ENCODE measurements at regions not wholly inside any gene's neighbourhood (a gene's known extent, or its start where the extent isn't known, plus 50 kb on each side); places are given as distances from the start of the nearest gene placed in this dataset.

DNA sequence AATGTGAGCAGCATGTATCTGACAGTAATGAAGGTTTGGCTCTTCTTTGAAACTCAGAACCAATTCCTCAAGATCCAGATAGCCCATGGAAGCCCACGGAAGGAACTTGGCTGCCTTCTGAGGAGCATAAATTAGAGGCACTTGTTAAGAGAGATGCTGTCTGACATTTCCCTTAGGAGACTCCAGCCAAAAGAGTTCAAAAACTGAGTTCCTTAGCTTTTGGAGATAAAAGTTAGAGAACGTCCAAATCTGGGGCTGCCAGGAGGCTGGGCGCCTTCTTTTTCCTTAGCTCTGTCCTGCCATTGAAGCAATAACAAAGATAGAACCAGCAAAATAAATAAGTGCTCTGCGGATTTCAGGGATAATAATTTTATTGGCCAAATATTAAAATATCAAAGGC lies 439.6 kb upstream of the USP24 start:
- intact Hi-C loops (cut with DNase I) = no loop called here
- WGBS (ENCODE audit: insufficient coverage, low coverage, low lambda C conversion rate, missing lambda C conversion rate) = 43% methylated on average over 4 of the region's 4 CpGs
- H3K9me3 ChIP-seq = no peaks in the 10 kb centered on the region
- DNase-seq = no peak
- no peak for ATAC-seq
- no peaks in the 10 kb centered on the region for H3K4me1 ChIP-seq
- TF ChIP-seq, protein P1, sequence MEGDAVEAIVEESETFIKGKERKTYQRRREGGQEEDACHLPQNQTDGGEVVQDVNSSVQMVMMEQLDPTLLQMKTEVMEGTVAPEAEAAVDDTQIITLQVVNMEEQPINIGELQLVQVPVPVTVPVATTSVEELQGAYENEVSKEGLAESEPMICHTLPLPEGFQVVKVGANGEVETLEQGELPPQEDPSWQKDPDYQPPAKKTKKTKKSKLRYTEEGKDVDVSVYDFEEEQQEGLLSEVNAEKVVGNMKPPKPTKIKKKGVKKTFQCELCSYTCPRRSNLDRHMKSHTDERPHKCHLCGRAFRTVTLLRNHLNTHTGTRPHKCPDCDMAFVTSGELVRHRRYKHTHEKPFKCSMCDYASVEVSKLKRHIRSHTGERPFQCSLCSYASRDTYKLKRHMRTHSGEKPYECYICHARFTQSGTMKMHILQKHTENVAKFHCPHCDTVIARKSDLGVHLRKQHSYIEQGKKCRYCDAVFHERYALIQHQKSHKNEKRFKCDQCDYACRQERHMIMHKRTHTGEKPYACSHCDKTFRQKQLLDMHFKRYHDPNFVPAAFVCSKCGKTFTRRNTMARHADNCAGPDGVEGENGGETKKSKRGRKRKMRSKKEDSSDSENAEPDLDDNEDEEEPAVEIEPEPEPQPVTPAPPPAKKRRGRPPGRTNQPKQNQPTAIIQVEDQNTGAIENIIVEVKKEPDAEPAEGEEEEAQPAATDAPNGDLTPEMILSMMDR (IDR thresholded peaks at IDR 0.05) = no peak
- TF ChIP-seq POLR2A (IDR thresholded peaks at IDR 0.05) = no peak
- H3K36me3 ChIP-seq = no peaks in the 10 kb centered on the region
- H3K27ac ChIP-seq = no peak overlapping the region
- no peaks in the 10 kb centered on the region for H3K27me3 ChIP-seq
- no peak overlapping the region for H3K4me3 ChIP-seq

DNA sequence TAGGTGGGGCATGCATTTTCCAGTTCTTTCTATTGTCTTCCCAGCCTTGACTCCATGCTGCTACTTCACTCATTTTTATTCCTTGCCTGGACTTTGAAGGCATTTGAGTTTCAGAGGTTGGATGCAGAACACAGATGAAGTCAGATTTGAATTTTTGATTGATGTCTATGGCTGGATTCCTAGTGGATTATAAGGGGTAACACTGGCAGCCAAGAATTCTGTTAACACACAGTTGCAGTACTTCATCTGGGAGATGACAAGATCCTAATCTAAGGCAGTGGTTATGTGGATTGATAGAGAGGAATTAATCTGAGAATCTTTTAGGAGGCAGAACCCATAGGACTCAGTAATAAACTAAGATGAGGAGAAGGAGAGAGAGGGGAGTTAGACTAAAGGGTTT lies 439.0 kb upstream of the USP24 start:
- intact Hi-C loops (cut with DNase I) = no loop called here
- Histone ChIP-seq H3K27ac (no peak overlapping the region), H3K27me3 (no peaks in the 10 kb centered on the region), H3K9me3 (no peaks in the 10 kb centered on the region), H3K4me1 (no peaks in the 10 kb centered on the region), H3K36me3 (no peaks in the 10 kb centered on the region), H3K4me3 (no peak overlapping the region)
- ATAC-seq = no peak
- DNase-seq = no peak
- TF ChIP-seq, protein P1 (IDR thresholded peaks at IDR 0.05) = no peak
- no peak for TF ChIP-seq POLR2A (IDR thresholded peaks at IDR 0.05)

DNA sequence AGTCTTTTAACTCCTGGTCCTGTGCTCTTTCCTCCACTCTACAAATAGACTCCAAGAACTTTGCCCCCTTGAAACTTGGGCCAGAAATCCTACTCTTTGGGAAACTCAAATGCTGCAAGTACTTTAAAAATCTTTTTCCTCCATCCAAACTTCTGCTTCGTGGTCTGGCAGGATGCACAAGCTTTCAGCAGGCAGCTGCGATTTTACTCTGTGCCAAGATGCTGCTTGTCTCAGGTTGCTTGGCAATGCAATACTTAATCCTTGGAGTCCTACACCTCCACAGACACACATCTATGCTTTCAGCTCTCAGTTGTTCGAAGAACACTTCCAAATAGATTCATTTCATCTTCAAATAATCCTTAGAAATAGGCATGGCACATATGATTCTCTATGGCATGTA lies 435.3 kb upstream of the USP24 start:
- no peak for DNase-seq
- intact Hi-C loops (cut with DNase I) = no loop called here
- Histone ChIP-seq H3K27ac (no peak overlapping the region), H3K4me1 (no peaks in the 10 kb centered on the region), H3K9me3 (no peaks in the 10 kb centered on the region), H3K4me3 (no peak overlapping the region), H3K27me3 (no peaks in the 10 kb centered on the region), H3K36me3 (no peaks in the 10 kb centered on the region)
- 42% methylated on average over 3 of the region's 3 CpGs for WGBS (ENCODE audit: insufficient coverage, low coverage, low lambda C conversion rate, missing lambda C conversion rate)
- TF ChIP-seq, protein P1 (IDR thresholded peaks at IDR 0.05) = no peak
- no peak for TF ChIP-seq POLR2A (IDR thresholded peaks at IDR 0.05)
- ATAC-seq = no peak

DNA sequence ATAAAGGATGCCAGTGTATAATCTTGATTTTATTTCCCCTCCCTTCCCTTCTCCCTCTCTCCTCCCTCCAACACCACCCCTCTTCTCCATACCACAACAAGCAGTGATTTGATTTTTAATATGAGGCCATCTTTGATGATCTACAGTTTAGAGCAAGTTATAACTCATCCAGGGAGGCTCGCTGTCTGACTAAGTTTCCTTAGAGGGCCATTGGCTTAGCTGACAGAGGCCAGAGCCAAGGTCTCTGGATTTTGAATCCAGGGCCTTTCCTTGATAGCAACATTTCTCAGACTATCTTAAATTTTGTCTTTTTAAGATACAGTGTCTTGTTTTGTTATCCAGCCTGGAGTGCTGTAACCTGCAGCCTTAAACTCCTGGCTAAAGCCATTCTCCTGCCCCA lies 431.0 kb upstream of the USP24 start:
- Histone ChIP-seq H3K9me3 (no peaks in the 10 kb centered on the region), H3K36me3 (no peaks in the 10 kb centered on the region), H3K4me1 (no peaks in the 10 kb centered on the region), H3K27ac (no peak overlapping the region), H3K27me3 (no peaks in the 10 kb centered on the region), H3K4me3 (no peak overlapping the region)
- 75% methylated on average over 1 of the region's 1 CpG for WGBS (ENCODE audit: insufficient coverage, low coverage, low lambda C conversion rate, missing lambda C conversion rate)
- intact Hi-C loops (cut with DNase I) = no loop called here
- TF ChIP-seq POLR2A (IDR thresholded peaks at IDR 0.05) = no peak
- TF ChIP-seq, protein P1 (IDR thresholded peaks at IDR 0.05) = no peak
- DNase-seq = no peak
- ATAC-seq = no peak

DNA sequence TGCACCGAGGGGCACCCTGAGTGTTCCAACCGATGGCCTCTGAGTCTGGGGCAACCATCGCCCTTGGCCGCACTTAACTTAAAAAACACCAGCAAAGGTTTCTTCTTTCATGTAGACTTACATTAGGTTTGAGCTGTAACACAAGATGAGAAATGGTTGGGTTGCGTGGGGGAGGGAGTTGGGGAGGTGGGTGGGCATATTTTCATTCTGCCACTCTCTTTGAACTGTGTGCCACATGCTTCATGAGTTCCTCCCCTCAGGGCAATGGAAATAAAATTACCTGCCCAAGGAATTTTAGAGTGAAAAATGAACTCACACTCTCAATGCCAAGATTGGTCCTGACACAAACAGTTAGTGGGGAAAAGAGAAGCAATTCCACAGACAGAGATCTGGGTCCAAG lies 430.1 kb upstream of the USP24 start:
- Histone ChIP-seq H3K4me1 (no peaks in the 10 kb centered on the region), H3K36me3 (no peaks in the 10 kb centered on the region), H3K27me3 (no peaks in the 10 kb centered on the region), H3K27ac (no peak overlapping the region), H3K4me3 (no peak overlapping the region), H3K9me3 (no peaks in the 10 kb centered on the region)
- intact Hi-C loops (cut with DNase I) = no loop called here
- ATAC-seq = no peak
- TF ChIP-seq, protein P1 (IDR thresholded peaks at IDR 0.05) = no peak
- TF ChIP-seq POLR2A (IDR thresholded peaks at IDR 0.05) = no peak
- no peak for DNase-seq
- 80% methylated on average over 5 of the region's 5 CpGs for WGBS (ENCODE audit: insufficient coverage, low coverage, low lambda C conversion rate, missing lambda C conversion rate)
